GM21526 (cell line): ENCODE measurements at regions not wholly inside any gene's neighbourhood (a gene's known extent, or its start where the extent isn't known, plus 50 kb on each side); places are given as distances from the start of the nearest gene placed in this dataset.
"Not testable (repeated sequence)": the region's sequence is repeated elsewhere in the genome, so short reads cannot be mapped to it uniquely, and the experiment has no call there.

Experiments used
- ATAC-seq: cut with Tn5 transposase; IDR thresholded peaks from one replicate; pipeline ENCODE4 v1.9.1; 2021; ENCODE audit warnings: moderate library complexity; ENCODE audit not compliant: unreplicated experiment, low FRiP score

DNA sequence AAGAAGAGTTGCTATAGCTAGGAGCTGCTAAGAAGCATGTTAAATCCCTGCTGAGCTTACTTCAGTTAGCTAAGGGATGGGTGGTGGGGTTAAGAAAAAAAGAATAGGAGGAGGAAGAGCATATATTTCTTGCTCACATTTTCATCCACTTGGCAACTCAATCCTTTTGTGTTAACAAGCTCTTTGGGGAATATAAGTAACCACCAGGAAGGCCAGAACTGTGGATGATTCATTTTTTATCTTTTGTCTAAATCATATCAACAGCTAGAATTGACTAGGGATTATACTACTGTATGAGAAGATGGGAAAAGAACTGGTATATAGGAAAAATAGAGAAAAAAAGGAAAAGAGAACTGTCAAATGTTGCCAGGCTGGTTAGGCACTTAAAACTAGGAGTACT is 555.3 kb upstream of the ARRDC3 start:
- ATAC-seq: no peak

GRCh38 chr5:91937121-91937520 is 554.0 kb upstream of the ARRDC3 start:
- no peak for ATAC-seq

DNA sequence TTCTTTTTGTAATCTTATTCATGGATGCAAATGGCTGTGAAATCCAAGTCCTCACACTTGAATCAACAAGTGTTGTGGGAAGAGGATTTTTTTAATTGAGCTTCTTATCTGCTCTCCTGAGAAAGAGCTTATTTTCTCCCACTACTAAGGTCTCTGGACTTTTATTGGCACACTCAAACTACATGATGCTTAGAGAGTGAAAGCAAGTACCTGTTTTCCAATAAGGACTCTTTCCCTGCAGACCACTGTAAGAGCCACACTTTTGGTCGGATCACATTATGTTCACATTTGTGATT is 546.4 kb upstream of the ARRDC3 start:
- no peak for ATAC-seq

- ATAC-seq: no peak
These were observed 545.8 kb upstream of the ARRDC3 start for GRCh38 chr5:91928754-91929521.

- ATAC-seq: no peak
These were observed 544.3 kb upstream of the ARRDC3 start for GRCh38 chr5:91927439-91927838.

DNA sequence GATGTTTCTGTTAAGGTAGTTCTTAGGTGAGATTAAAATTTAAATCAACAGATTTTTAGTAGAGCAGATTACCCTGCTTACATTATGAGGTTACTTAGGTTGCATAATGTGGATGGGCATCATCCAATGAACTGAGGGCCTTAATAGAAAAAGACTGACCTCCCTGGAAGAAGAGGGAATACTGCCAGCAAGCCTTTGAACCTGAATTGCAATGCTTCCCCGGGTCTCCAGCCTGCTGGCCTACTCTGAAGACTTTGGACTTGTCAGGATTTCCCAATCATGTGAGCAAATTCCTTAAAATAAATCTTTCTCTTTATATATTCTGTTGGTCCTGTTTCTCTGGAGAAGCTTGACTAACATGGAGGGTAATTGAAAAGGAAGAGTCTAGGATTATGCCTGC is 542.1 kb upstream of the ARRDC3 start:
- no peak for ATAC-seq

GRCh38 chr5:91917037-91917814 is 534.1 kb upstream of the ARRDC3 start:
- ATAC-seq: not testable (repeated sequence)

- ATAC-seq: no peak
These were observed 527.5 kb upstream of the ARRDC3 start for GRCh38 chr5:91910655-91911054.

DNA sequence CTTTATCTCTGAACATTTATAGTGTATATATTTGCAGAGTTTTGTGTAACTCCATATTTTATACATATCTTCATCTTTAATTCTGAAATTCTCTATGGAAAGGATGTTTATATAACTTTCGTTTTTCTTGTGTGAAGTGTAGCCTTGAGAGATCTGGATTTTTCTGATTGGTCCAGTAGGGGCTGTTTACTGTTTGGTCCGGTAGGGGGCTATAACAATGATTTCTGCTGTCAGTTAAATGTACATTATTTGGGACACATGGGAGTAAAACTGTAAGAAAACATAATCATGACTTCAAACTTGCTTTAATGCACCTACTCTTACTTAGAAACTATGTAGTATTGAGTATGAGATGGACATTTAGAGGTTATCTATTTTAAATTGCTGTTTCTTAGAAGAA is 527.1 kb upstream of the ARRDC3 start:
- no peak for ATAC-seq

- ATAC-seq: no peak
These were observed 523.4 kb upstream of the ARRDC3 start for GRCh38 chr5:91906494-91906893.

DNA sequence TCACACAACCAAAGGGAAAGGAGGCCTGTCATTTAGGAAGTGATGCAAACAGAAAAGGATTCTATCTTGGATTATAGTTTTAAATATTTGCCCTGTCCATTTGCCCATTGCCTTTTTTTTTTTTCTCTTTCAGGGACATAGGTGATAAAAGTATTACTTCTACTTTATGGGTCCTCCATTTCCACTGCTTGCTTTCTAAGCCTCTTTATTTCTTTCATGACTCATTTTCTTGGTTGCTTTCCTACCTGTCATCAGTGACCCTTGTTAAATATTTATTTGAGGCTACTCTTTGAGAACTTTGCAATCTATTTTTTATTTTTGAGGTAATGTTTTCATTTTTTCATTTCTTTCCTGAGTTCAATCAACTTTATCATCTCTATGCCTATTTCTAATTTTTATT is 522.9 kb upstream of the ARRDC3 start:
- no peak for ATAC-seq

GRCh38 chr5:91898898-91899297 is 515.8 kb upstream of the ARRDC3 start:
- no peak for ATAC-seq

GRCh38 chr5:91898019-91898418 is 514.9 kb upstream of the ARRDC3 start:
- ATAC-seq: no peak

DNA sequence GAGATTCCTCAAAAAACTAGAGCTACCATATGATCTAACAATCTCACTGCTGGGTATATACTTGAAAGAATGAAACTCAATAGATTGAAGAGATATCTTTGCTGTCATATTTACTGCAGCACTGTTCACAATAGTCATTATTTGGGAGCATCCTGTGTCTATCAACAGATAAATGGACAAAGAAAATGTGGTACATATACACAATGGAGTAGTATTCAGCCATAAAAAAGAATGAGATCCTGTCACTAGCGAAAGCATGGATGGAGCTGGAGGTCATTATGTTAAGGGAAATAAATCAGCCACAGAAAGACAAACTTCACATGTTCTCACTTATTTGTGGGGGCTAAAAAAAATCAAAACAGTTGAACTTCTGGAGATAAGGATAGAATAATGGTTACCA is 505.7 kb upstream of the ARRDC3 start:
- ATAC-seq: no peak

GRCh38 chr5:91885291-91886265 is 502.5 kb upstream of the ARRDC3 start:
- ATAC-seq: no peak

GRCh38 chr5:91884036-91884435 is 500.9 kb upstream of the ARRDC3 start:
- ATAC-seq: no peak

GRCh38 chr5:91875196-91875779 is 492.2 kb upstream of the ARRDC3 start:
- no peak for ATAC-seq

DNA sequence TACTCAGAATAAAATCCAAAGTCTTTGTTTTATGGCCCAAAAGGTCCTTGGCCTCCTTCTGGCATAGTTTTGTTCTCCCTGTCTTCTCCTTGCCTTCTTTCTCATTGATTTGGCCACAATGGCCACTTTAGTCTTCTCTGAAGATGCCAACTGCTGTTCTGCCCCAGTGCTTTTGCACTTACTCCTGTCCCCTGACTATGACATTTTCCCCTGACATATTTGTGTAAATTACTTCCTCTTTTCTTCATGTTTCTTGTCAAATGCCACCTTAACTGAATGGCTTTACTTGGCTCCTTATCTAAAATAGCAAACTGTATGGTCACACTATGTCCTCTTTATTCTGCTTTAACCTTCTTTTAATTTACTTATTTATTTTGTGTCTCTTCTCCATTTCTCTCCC is 484.7 kb upstream of the ARRDC3 start:
- ATAC-seq: no peak

GRCh38 chr5:91865915-91866314 is 482.8 kb upstream of the ARRDC3 start:
- no peak for ATAC-seq

DNA sequence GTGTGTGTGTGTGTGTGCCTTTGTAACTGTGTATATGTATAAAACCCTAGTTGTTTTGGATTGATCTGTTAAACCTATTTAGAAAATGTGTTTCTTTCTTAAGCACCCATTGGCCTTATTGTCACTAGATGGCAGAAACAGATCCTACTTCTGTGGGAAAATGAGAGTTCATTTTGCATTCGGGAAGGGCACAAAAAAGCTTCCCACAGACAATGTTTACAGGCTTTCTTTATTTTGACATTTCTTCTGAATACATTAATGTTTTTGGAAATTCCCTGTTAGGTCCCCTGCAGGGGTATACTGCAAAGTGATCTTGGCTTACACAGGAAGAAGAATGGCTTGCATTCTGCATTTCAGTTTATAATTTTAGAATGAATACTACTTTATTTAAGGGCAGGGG is 481.8 kb upstream of the ARRDC3 start:
- ATAC-seq: no peak

DNA sequence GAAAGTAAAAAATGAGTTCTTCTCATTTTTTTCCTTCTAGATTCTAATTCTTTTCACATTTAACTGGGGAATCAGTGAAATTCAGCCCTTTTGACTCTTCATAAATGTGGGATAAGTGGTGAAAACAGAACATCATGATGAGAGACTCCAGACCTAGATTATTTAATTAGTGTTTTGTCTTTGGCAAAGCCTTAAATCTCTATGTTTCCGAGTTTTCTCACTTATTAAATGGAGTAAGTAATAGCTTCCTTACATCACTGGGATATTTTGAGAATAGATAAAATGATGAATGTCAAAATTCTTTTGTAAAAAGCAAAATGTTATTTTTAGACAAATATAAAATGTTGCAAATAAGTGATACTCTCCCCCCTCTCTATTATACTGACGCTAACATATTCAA is 468.6 kb upstream of the ARRDC3 start:
- ATAC-seq: no peak
